Hippocampal formation (tissue), 2 donors: ENCODE measurements at regions not wholly inside any gene's neighbourhood (a gene's known extent, or its start where the extent isn't known, plus 50 kb on each side); places are given as distances from the start of the nearest gene placed in this dataset.

Source experiments
- DNase-seq, 2 donors: peaks; one replicate each; lab custom pipeline; 2025; lab: John Stamatoyannopoulos, UW

GRCh38 chr5:71865665-71866320 is 146.7 kb downstream of the CARTPT start:
- no peak for DNase-seq

GRCh38 chr5:71872311-71872864 is 153.3 kb downstream of the CARTPT start:
- no peak for DNase-seq

GRCh38 chr5:71873191-71873591 is 154.1 kb downstream of the CARTPT start:
- DNase-seq, result no peak

GRCh38 chr5:71874521-71874920 is 155.4 kb downstream of the CARTPT start:
- DNase-seq, result no peak

DNA sequence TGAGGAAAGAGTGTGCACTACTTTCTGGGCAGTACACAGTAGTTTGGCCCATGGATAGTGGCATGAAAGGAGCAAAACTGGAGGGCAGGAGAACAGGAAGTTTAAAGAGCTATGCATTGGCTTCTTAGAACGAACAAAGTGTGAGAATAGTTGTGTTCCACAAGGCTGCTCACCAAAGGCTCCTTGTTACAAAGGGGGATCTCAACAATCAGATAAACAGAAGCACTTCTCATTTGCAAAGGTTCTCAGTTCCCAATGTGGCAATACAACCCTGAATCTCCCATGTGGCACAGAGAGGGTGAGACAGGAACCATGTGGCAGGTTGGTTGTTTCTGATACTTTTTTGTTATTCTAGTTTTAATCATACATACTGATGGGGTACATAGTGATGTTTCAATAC is 158.4 kb downstream of the CARTPT start:
- DNase-seq, result no peak

- DNase-seq, result no peak
These were observed 161.5 kb downstream of the CARTPT start for GRCh38 chr5:71880536-71880935.

DNA sequence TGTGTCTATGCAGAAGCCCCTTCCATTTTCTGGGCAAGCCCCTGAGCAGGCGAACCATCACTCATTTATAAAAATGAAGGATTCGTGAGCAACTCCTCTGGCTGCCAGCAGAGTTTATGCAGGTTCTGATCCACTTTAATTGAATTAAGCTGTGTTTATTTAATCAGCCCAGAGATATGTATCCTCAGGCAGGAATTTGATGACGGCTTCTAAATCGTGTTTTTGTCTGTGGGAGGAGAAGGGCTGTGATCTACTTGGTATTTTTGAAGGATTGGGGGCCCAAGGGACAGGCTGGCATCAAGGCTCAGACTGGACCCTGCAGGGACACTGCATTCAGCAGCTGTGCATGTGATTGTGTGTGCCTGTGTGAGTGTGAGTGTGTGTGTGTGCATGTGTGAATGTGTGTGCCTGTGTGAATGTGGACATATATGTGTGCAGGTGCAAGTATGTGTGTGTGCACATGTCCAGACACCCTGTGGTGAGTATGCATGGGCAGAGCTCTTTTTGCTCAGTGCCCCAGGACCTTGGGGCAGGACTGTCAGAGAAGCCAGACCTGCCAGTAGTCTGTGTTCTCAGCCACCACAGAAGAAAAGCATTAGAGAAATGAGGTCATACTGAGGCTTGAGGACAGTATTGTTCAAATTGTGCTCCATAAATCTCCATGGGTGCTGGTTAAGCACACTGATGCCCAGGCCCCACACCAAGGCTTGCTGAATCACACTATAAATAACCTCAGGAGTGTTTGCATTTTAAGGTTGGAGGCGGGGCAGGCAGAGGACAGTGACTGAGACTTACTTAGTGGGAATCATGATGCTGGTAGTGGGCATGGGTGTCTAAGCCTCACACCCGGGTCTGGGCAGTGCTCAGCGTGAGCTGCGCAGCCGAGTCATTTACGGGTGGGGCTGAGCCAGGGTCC is 164.0 kb downstream of the CARTPT start:
- DNase-seq, result no peak

- DNase-seq, result no peak
These were observed 164.6 kb downstream of the CARTPT start for GRCh38 chr5:71883742-71884103.

DNA sequence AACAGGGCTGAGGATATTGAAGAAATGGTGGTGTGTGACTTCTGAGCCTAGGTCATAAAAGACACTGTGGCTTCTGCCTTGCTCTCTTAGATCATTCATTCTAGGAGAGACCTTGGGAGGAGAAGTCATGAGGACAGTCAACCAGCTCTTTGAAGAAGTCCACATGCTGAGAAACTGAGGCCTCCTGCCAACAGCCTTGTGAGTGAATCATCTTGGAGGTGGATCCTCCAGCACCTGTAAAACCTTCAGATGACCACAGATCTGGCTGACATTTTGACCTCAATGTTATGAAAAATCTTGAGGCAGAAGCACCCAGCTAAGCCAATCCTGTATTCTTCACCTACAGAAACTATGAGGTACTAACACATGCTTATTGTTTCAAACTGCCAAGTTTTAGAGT is 165.9 kb downstream of the CARTPT start:
- DNase-seq, result no peak

GRCh38 chr5:71886406-71886805 is 167.3 kb downstream of the CARTPT start:
- no peak for DNase-seq

DNA sequence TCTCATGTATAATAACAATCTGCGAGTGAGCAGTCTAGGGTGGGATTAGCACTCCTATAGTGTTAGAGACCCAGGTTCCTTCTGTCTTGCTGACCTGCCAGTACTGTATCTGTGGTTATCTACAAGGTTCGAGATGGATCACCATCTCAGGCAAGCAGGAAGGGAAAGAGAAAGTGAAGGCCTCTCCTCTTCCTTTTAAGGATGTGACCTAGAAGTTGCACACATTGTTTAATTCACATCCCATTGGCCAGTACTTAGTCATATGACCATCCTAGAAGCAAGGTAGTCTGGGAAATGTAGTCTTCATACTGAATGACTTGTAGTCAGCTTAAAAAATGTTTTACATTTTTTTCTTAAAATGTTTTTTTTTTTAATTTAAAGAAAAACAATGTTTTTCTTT is 168.6 kb downstream of the CARTPT start:
- DNase-seq, result no peak

DNA sequence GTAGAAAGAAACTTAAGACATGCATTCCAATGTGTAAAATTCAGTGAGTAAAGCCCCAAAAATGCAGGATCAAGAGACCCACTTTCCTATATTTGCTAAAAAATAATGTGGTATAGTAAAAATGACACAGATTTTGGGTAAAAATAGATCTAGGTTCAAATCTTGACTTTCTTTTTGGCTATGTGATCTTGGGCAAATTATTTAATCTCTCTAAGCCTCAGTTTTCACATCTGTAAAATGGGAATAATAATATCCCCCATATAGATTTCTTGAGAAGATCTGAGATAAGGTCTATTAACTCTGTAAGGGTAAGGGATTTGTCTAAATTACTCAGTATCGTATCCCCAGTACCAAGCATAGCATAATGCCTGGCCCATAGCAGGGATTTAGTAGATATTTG is 172.3 kb downstream of the CARTPT start:
- no peak for DNase-seq

DNA sequence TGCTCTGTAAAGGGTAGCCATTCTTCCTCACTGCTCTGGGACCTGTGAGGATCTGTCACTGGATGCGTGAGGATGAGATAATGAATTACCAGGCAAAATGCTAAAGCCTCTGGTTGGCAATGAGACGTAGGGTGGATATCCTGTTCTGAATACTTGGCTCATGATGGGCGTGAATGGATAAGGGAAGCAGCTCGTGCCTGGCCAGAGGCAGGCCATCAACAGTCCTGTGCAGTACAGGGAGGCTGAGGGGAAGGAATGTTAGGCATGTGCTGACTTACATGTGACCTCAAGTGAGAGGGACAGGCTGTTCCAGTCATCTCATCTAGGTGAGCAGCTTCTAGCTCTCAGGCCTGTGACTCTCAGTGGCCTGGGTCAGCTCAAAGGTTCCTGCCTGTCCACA is 172.8 kb downstream of the CARTPT start:
- DNase-seq, result no peak

DNA sequence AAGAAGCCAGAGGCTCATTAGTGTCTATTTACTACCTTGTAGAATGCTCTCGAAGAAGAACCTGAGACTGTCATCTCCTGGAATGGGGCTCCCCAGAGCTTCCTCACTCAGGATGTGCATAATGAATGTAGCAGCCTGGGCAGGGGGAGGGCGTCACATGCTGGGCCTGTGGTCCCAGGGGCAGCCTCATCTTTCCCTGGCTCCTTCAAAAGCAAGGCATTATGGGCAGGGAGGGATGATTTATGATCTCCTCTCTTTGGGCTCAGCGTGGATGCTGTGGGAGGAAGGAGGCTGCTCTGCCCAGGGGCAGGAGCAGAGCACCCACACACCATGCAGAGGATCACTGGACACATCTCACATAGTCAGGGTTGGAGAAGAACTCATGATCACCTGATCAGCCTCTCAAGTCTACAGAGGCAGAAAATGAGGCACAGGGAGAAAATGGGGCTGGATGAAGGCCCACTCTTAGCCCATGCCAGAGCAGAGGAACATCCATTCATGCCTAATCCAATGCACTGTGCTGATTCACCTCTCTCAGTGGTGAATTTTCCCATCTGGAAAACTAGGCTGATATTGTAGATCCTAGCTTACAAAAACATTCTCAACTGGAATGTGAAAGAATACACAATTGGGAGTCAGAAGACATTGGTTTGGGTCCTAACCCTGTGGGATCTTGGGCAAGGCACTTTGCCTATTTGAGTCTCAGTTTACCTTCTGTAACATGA is 173.7 kb downstream of the CARTPT start:
- no peak for DNase-seq

DNA sequence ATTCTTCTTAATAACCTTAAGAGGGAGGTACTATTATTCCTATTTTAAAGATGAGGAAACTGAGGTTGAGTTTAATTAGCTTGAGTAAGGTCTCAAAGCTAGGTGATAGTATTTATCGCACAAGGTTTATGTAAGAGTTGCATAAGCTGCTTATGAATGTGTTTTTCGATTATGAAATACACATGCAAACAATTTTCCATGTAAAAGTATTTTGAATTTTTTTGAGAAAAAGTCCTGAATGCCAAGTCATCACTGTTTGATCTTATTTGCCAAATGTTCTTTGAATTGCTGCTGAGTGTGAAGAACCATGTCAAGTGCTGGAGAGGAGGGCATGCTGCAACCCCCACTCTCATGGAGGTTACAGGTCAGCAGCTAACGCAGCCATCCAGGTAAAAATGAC is 174.4 kb downstream of the CARTPT start:
- no peak for DNase-seq

- no peak for DNase-seq
These were observed 175.0 kb downstream of the CARTPT start for GRCh38 chr5:71894091-71894490.

GRCh38 chr5:71895546-71895945 is 176.5 kb downstream of the CARTPT start:
- DNase-seq, result no peak

DNA sequence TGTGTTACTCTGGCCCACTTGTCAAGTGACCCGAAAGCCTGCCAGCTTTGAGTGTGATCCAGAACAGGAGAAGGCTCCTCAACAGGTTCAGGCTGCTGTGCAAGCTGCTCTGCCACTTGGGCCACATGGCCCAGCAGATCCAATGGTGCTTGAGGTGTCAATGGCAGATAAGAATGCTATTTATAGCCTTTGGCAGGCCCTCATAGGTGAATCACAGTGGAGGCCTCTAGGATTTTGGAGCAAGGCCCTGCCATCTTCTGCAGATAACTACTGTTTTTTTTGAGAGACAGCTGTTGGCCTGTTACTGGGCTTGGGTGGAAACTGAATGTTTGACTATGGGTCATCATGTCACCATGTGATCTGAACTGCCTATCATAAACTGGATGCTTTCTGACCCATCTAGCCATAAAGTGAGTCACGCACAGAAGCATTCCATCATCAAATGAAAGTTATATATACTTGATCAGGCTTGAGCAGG is 180.8 kb downstream of the CARTPT start:
- no peak for DNase-seq

DNA sequence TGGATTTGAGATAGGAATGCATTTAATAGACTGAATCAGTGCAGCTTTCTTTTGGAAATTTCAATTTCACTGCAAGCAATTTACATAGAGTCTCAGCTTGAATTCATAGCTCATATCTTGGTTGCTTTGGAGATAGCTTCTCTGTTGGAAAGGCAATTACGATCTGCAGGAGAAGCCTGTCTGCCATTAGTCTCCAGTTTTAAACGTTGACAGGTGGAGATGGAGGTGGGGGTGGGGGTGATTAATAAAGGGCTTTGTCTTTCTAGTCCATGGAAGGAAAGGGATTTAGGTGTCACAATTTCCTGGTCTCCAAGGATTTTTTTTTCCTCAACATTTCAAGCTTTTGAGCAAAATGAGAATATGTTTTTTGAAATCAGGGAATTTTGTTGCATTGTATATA is 184.7 kb downstream of the CARTPT start:
- DNase-seq, result no peak

GRCh38 chr5:71904852-71905251 is 185.8 kb downstream of the CARTPT start:
- DNase-seq, result no peak

- no peak for DNase-seq
These were observed 187.0 kb downstream of the CARTPT start for GRCh38 chr5:71905834-71906711.
